ENCODE measurements at regions not wholly inside any gene's neighbourhood (a gene's known extent, or its start where the extent isn't known, plus 50 kb on each side); places are given as distances from the start of the nearest gene placed in this dataset.

GRCh38 chr14:27065886-27066285 is 468.1 kb upstream of the NOVA1 start:
- no peak for ATAC-seq
- H3K27ac ChIP-seq = no peak overlapping the region
- H3K4me1 ChIP-seq = no peaks in the 10 kb centered on the region
- H3K9me3 ChIP-seq = no peaks in the 10 kb centered on the region
- WGBS, 2 donors = 36 to 42% methylated on average over 2 of the region's 2 CpGs
- no peak for DNase-seq
- H3K36me3 ChIP-seq = no peaks in the 10 kb centered on the region
- H3K4me3 ChIP-seq = no peak overlapping the region
- intact Hi-C loops (cut with DNase I) = no loop called here
- no peak for TF ChIP-seq CTCF (IDR thresholded peaks at IDR 0.05)
- no peaks in the 10 kb centered on the region for H3K27me3 ChIP-seq

- Histone ChIP-seq H3K4me1 (no peaks in the 10 kb centered on the region), H3K36me3 (no peaks in the 10 kb centered on the region), H3K27me3 (no peaks in the 10 kb centered on the region), H3K9me3 (no peaks in the 10 kb centered on the region), H3K4me3 (no peak overlapping the region), H3K27ac (no peak overlapping the region)
- TF ChIP-seq CTCF (IDR thresholded peaks at IDR 0.05) = no peak
- ATAC-seq (no peak), DNase-seq (no peak)
- 75 to 87% methylated on average over 2 of the region's 2 CpGs for WGBS, 2 donors
- intact Hi-C loops (cut with DNase I) = no loop called here
Observed at GRCh38 chr14:27067961-27068360, 470.1 kb upstream of the NOVA1 start.

GRCh38 chr14:27072589-27072988 is 474.8 kb upstream of the NOVA1 start:
- ATAC-seq (no peak), DNase-seq (no peak)
- Histone ChIP-seq H3K4me3 (no peak overlapping the region), H3K9me3 (no peaks in the 10 kb centered on the region), H3K4me1 (peaks cover 0 to 7% (median 0%) of the 10 kb centered on the region in 9 donors), H3K27ac (no peak overlapping the region), H3K36me3 (no peaks in the 10 kb centered on the region), H3K27me3 (no peaks in the 10 kb centered on the region)
- 62 to 78% methylated on average over 5 of the region's 5 CpGs for WGBS, 2 donors
- no peak for TF ChIP-seq CTCF (IDR thresholded peaks at IDR 0.05)
- intact Hi-C loops (cut with DNase I) = no loop called here

GRCh38 chr14:27075503-27075902 is 477.7 kb upstream of the NOVA1 start:
- H3K36me3 ChIP-seq = no peaks in the 10 kb centered on the region
- 81 to 95% methylated on average over 1 of the region's 1 CpG for WGBS, 2 donors
- TF ChIP-seq CTCF (IDR thresholded peaks at IDR 0.05) = no peak
- H3K27ac ChIP-seq = no peak overlapping the region
- no peak for DNase-seq
- no peaks in the 10 kb centered on the region for H3K27me3 ChIP-seq
- no peak overlapping the region for H3K4me3 ChIP-seq
- no peak for ATAC-seq
- H3K9me3 ChIP-seq = no peaks in the 10 kb centered on the region
- peaks cover 0 to 7% (median 0%) of the 10 kb centered on the region in 9 donors for H3K4me1 ChIP-seq
- intact Hi-C loops (cut with DNase I) = no loop called here

- TF ChIP-seq CTCF (IDR thresholded peaks at IDR 0.05) = no peak
- no peak overlapping the region for H3K27ac ChIP-seq
- H3K4me3 ChIP-seq = no peak overlapping the region
- H3K4me1 ChIP-seq = peaks cover 0 to 7% (median 0%) of the 10 kb centered on the region in 9 donors
- no peaks in the 10 kb centered on the region for H3K9me3 ChIP-seq
- intact Hi-C loops (cut with DNase I) = no loop called here
- no peaks in the 10 kb centered on the region for H3K36me3 ChIP-seq
- 66 to 70% methylated on average over 1 of the region's 1 CpG for WGBS, 2 donors
- no peak for ATAC-seq
- DNase-seq = no peak
- H3K27me3 ChIP-seq = no peaks in the 10 kb centered on the region
Observed at GRCh38 chr14:27077214-27077613, 479.4 kb upstream of the NOVA1 start.

Data from heart right ventricle (tissue), 16 donors.